ENCODE measurements at regions not wholly inside any gene's neighbourhood (a gene's known extent, or its start where the extent isn't known, plus 50 kb on each side); places are given as distances from the start of the nearest gene placed in this dataset.

- TF ChIP-seq HDAC6 (IDR thresholded peaks at IDR 0.05; ENCODE audit: unreplicated experiment), result no peak
- no peak for TF ChIP-seq POU2F2 (IDR thresholded peaks at IDR 0.05; ENCODE audit: borderline replicate concordance, low read depth, low read length)
- TF ChIP-seq LARP7 (IDR thresholded peaks at IDR 0.05), result no peak
- no peak for TF ChIP-seq CTCF (IDR thresholded peaks at IDR 0.05 in 2 of 3, conservative IDR thresholded peaks at IDR 0.05 in 1 of 3; ENCODE audit: control insufficient read depth in 2 of 3, extremely low read depth in 1 of 3, insufficient read depth in 1 of 3, low read depth in 3 of 3, low read length in 3 of 3)
- TF ChIP-seq ESRRA (IDR thresholded peaks at IDR 0.05; ENCODE audit: low read length), result no peak
- no peak for TF ChIP-seq EZH2 (IDR thresholded peaks at IDR 0.05; ENCODE audit: borderline replicate concordance, control insufficient read depth, low read depth, low read length)
- TF ChIP-seq NR2C1 (IDR thresholded peaks at IDR 0.05), result no peak
- TF ChIP-seq SP1 (IDR thresholded peaks at IDR 0.05; ENCODE audit: low read depth, low read length), result no peak
- TF ChIP-seq NFYB (IDR thresholded peaks at IDR 0.05; ENCODE audit: insufficient read depth, low read depth, low read length), result no peak
- no peak for TF ChIP-seq CEBPB (IDR thresholded peaks at IDR 0.05; ENCODE audit: borderline replicate concordance in 1 of 2, low read depth in 2 of 2, low read length in 2 of 2)
- no peak for TF ChIP-seq RBBP5 (conservative IDR thresholded peaks at IDR 0.05)
- TF ChIP-seq MTA2 (IDR thresholded peaks at IDR 0.05; ENCODE audit: low read depth), result no peak
- TF ChIP-seq E2F8 (IDR thresholded peaks at IDR 0.05; ENCODE audit: low read depth, partially characterized antibody), result no peak
Measured at GRCh38 chr5:26578002-26578401, 460.4 kb downstream of the CDH9 start.
